HG03280 (cell line): ENCODE measurements at regions not wholly inside any gene's neighbourhood (a gene's known extent, or its start where the extent isn't known, plus 50 kb on each side); places are given as distances from the start of the nearest gene placed in this dataset.
"Not testable (repeated sequence)": the region's sequence is repeated elsewhere in the genome, so short reads cannot be mapped to it uniquely, and the experiment has no call there.

Experiments used
- ATAC-seq: cut with Tn5 transposase; IDR thresholded peaks from one replicate; pipeline ENCODE4 v1.9.1; 2021; ENCODE audit warnings: mild to moderate bottlenecking, moderate library complexity; ENCODE audit not compliant: unreplicated experiment

GRCh38 chr5:163339148-163339547 is 98.2 kb upstream of the CCNG1 start:
- ATAC-seq, result no peak

DNA sequence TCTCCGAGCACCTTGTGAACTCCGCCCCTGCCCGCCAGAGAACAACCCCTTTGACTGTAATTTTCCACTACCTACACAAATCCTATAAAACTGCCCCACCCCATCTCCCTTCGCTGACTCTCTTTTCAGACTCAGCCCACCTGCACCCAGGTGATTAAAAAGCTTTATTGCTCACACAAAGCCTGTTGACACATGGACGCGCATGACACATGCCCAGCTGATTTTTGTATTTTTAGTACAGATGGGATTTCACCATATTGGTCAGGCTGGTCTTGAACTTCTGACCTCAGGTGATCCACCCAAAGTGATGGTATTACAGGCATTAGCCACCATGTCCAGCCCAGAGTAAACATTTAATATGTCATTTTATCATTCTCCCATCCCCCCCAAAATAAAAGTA is 97.0 kb upstream of the CCNG1 start:
- not testable (repeated sequence) for ATAC-seq

DNA sequence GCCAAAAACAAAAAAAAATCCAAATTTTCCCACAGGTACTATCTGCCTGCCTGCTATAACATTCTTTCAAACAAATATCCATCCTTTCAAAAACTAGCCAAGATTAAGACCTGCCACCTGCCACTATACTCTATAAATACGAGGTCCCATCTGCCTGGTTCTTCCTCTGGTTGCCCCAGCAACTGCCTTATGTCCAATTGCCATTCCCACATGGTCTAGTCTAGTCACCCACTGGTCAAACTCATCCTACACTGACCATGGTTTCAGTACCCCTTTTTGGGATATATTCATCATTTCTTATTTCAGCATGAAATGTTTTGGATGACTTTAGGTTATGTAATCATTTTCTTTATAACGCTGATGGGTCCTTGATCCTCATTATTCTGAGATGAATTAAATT is 95.1 kb upstream of the CCNG1 start:
- ATAC-seq, result no peak

DNA sequence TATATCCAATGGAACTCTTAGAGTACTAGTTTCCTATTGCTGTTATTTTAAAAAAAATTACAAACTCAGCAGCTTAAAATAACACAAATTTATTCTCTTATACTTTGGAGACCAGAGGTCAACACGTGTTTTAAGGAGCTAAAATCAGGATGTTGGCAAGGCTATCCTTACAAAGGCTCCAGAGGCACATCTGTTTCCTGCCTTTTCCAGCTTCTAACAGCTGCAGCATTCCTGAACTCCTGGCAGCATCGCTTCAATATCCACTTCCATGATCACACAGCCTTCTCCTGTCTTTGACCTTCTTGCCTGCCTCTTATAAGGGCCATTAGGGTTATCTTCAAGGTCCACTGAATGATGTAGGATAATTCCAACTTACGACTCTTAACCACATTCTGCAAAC is 92.2 kb upstream of the CCNG1 start:
- ATAC-seq, result no peak

- ATAC-seq, result no peak
These were observed 89.7 kb upstream of the CCNG1 start for GRCh38 chr5:163347671-163348070.

- peak; percentile 41 for ATAC-seq
These were observed 87.3 kb upstream of the CCNG1 start for GRCh38 chr5:163350083-163350482.

- ATAC-seq, result no peak
These were observed 84.9 kb upstream of the CCNG1 start for GRCh38 chr5:163352531-163352930.

- ATAC-seq, result not testable (repeated sequence)
These were observed 81.6 kb upstream of the CCNG1 start for GRCh38 chr5:163355811-163356210.

DNA sequence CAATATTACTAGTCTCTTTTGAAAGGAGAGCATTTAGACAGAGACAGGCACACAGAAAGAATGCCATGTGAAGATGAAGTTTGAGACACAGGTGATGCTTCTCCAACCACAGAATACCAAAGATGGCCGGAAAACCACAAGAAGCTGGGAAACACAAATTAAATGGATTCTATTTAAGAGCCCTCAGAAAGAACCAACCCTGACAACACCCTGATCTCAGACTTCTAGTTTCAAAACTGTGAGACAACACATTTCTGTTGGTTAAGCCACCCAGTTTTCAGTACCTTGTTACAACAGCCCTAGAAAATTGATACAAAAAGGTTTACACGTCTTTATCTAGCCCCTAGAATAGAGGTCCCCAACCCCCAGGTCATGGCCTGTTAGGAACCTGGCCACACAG is 79.8 kb upstream of the CCNG1 start:
- ATAC-seq, result no peak

GRCh38 chr5:163360656-163361055 is 76.7 kb upstream of the CCNG1 start:
- no peak for ATAC-seq

DNA sequence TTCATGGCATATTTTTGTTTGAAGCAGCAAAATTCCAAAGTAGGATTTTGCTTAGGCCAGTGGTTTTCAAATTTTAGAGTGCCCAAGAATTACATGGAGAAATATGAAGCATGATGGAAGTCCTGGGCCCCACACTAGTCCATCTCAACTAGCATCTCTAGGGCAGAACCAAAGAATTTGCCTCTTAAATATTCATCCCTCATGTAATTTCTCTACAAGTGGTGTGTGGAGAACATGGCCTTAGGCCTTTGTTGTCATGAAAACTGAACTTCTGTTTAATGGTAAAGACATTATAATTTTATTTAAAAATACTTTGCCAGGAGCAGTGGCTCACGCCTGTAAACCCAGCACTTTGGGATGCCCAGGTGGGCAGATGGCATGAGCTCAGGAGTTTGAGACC is 75.9 kb upstream of the CCNG1 start:
- no peak for ATAC-seq

DNA sequence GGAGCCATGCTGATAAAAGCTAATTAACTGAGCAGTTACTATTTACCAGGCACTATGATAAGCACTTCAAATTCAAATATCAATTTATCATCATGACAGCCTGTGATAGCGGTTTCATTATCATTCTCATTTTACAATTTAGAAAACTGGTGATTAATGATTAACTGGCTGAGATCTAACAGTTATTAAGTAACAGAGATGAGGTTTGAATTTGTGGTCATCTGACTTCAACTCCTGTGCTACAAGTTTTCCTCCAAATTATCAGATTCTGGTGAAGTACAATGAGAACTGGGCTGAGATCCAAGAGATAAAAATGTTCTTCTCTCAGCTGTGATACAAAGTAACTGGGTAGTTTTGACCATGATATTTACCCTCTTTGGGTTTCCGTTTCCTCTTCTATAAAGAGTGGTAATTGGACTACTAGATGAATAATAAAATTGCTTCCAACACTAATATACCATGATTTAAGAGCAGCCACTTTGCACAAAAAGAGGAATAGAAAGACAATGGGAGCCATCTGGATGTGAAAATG is 74.5 kb upstream of the CCNG1 start:
- ATAC-seq, result no peak

GRCh38 chr5:163363389-163363788 is 74.0 kb upstream of the CCNG1 start:
- ATAC-seq, result no peak

DNA sequence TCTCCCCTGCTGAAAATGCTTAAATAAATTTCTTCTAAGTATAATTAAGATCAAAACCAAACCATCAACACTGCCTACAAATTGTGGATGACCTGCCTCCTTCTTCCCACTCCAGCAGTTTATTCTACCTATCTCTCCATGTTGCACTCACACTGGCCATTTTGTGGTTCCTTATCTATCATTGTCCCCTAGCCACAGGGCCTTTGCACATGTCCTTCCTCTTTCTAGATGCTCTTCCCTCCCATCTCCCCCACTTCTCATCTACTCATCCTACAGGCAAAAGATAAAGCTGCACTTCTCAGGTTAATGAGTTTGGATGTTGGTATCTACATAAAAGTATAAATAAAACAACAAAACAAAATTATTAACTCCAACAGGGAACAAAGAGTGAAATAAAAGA is 70.6 kb upstream of the CCNG1 start:
- ATAC-seq, result no peak

GRCh38 chr5:163369776-163370385 is 67.5 kb upstream of the CCNG1 start:
- no peak for ATAC-seq

DNA sequence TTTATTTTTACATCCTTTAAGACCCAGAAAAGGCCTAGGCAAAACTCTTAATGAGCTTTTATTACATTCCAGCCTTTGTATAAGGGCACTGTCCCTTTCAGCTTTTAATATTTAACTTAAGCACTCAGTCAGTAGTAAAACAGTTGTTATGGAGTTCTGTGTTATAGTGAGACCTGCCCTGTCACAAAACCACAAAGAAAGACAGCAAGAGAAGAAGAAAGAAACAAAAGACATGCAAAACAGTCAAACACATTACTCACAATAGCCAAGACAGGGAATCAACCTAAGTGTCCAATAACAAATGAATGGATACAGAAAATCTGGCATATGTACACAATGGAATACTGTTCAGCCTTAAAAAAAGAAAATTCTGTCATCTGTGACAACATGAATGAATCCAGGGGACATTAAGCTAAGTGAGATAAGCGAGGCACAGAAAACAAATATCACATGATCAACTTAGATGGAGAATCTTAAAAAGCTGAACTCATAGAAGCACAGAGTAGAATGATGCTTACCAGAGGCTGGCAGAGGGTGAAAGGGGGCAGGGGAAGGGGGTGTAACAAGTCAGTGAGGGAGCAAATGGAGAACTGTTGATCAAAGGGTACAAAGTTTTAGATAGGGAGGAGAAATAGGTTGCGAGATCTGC is 63.8 kb upstream of the CCNG1 start:
- no peak for ATAC-seq

- no peak for ATAC-seq
These were observed 59.4 kb upstream of the CCNG1 start for GRCh38 chr5:163377982-163378381.

DNA sequence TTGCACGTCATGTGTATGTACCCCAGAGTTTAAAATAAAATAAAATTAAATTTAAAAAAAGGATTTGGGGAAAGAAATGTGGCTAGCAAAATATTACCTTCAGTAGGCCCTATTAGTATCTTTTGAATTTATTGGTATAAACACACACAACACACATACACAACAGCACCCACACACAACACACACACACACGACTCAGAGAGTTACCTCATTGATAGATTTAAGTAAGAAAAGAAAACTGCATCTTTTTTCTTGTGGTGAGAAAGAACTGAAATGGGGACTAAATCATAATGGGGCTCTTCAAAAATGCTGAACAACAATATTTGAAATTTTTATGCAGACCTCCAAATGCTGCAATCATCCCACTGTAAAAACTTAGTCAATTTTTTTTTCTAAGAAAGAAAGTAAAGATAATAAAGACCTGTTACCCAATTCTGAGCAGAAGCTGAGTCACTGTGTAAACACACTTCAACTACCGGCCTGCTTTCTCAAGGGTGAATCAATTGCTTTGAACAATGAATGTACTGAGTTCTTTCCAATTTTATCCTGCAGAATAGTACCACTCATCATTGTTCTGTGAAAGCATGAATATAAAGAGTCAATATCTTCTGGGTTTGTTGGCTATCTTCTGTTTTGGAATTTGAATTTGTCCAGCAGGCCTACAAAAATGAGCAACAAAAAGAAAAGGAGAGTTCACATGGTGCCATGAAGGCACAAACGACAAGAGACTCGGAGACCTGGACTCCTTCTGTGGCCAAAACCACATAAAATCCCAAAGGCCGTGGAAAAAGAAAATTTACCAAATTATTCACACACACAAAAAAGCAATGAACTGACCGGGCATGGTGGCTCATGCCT is 57.9 kb upstream of the CCNG1 start:
- ATAC-seq, result no peak

DNA sequence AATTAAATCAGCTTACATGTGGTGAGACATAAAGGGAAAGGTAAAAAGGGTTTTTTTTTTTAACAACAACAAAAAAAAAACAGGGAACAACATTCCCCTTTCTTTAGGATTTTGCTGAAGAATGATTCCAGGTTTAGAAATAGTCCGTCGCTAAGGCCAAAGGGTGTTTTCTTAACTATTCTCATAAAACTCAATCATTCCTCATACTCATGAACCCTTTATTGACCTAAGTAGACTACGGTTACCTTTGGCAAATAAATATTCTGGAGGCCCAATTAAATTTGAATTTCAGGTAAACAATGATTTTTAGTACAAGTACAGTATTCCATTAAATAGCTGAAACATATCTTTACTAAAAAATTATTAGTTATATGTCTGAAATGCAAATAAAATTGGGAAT is 55.6 kb upstream of the CCNG1 start:
- ATAC-seq, result no peak

DNA sequence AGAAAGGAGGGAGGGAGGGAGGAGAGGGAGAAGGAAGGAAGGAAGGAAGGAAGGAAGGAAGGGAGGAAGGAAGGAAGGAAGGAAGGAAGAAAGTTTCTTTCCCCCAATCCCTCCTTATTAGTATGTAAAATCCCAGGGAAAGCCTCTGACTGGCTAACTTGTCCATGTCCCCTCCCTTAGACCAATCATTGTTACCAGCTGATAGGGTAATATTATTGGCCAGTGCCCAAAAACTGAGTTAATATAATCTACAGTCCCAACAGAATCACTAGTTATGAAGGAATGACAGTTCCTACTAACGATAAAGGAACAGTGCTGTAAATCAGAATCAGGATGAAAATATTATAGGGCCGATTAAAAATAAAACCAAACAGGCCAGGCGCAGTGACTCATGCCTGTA is 53.6 kb upstream of the CCNG1 start:
- no peak for ATAC-seq

GRCh38 chr5:163384669-163385068 is 52.7 kb upstream of the CCNG1 start:
- ATAC-seq, result no peak

DNA sequence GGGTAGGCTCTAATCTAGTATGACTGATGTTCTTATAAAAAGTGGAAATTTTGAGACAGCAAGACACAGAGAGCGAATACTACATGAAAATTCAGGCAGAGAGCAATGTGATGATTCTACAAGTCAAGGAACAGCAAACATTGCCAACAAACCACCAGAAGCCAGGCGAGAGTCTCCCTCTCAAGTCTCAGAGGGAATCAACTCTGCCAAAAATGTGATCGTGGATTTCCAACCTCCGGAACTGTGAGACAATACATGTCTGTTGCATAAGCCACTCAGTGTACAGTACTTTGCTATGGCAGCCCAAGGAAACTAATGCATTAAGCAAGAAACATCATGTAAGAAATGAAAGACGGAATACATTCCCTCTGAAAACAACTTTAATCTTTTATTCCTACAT is 52.1 kb upstream of the CCNG1 start:
- ATAC-seq, result no peak
